ENCODE measurements at regions not wholly inside any gene's neighbourhood (a gene's known extent, or its start where the extent isn't known, plus 50 kb on each side); places are given as distances from the start of the nearest gene placed in this dataset.

- TF ChIP-seq POLR2A (IDR thresholded peaks at IDR 0.05) (no peak), CTCF (IDR thresholded peaks at IDR 0.05) (no peak)
These were observed 95.6 kb upstream of the LIPC start for GRCh38 chr15:58336161-58336560.
